HepG2 (cell line): ENCODE measurements at regions not wholly inside any gene's neighbourhood (a gene's known extent, or its start where the extent isn't known, plus 50 kb on each side); places are given as distances from the start of the nearest gene placed in this dataset.

Experiments used
- ATAC-seq: fragments of 200-7000 bp; cut with Tn5 transposase; 3 replicates; pipeline ENCODE4 v1.9.1; 2020; ENCODE audit warnings: mild to moderate bottlenecking, moderate library complexity
- BruUV-seq: library from RNA; stranded (reverse); fragments of 400-500 nt; replicated peaks from 2 replicates; lab custom pipeline; 2021; lab: Mats Ljungman, UMichigan
- CTCF ChIA-PET: fragments of 300-600 bp; formaldehyde crosslinking; extraction: SDS; loops from one replicate; lab custom pipeline; 2021; ENCODE audit warnings: low total read pairs, inconsistent platforms, low intra/inter-chr PET ratio; lab: Yijun Ruan, JAX
- POLR2A ChIA-PET: fragments of 350-600 bp; sonication (Branson Sonifier 250); formaldehyde crosslinking; loops from one replicate; lab custom pipeline; 2020; ENCODE audit warnings: antibody characterized with exemption, inconsistent platforms; lab: Yijun Ruan, JAX
- DNase-seq: peaks from one replicate; pipeline ENCODE4 v3.0.0-alpha.2; 2015; ENCODE audit warnings: low spot score
- FAIRE-seq: peaks from 3 replicates; lab custom pipeline; 2011; peaks lifted over from hg19 to GRCh38; lab: Jason Lieb, UNC
- H2AFZ ChIP-seq: one replicate; pipeline ENCODE4 v1.6.1; 2011; ENCODE audit warnings: low read length, inconsistent platforms
- H3K27ac ChIP-seq: fragments of 300-600 bp; 3 replicates; pipeline ENCODE4 v1.8.0; 2011; ENCODE audit warnings: mixed run types, mild to moderate bottlenecking, mixed read lengths, low read length, inconsistent platforms; ENCODE audit not compliant: insufficient read depth; ENCODE audit errors: extremely low read length
- H3K27me3 ChIP-seq, 2 experiments: fragments of 200-600 bp in 1 of 2; 2 replicates in 1 of 2; 3 replicates in 1 of 2; pipeline versions ENCODE4 v1.6.0 to v1.8.0; 2011; ENCODE audit warnings: low read length in 2 of 2, mild to moderate bottlenecking in 2 of 2, moderate library complexity in 2 of 2, inconsistent platforms in 1 of 2; ENCODE audit not compliant: insufficient read depth in 2 of 2, control insufficient read depth in 1 of 2
- H3K36me3 ChIP-seq, 2 experiments: fragments of 200-600 bp in 1 of 2; replicated peaks in 1 of 2; 2 replicates in 1 of 2; 3 replicates in 1 of 2; pipeline versions ENCODE4 v1.5.1 to v1.8.0; 2011; ENCODE audit warnings: low read length in 2 of 2, inconsistent platforms in 1 of 2; ENCODE audit not compliant: insufficient read depth in 2 of 2, control insufficient read depth in 1 of 2
- H3K4me1 ChIP-seq: 2 replicates; pipeline ENCODE4 v1.5.1; 2012; ENCODE audit warnings: low read length, inconsistent platforms; ENCODE audit not compliant: insufficient read depth
- H3K4me2 ChIP-seq: 2 replicates; pipeline ENCODE4 v1.6.0; 2011; ENCODE audit warnings: low read depth, low read length, inconsistent platforms
- H3K4me3 ChIP-seq, 3 experiments: fragments of 200-600 bp in 1 of 3; sonication (generic), shearing (Covaris generic) in 1 of 3; replicated peaks in 1 of 3; 2 replicates each; pipeline ENCODE4 v1.5.1; 2011 to 2016; ENCODE audit warnings: low read length in 3 of 3, inconsistent platforms in 2 of 3, low read depth in 2 of 3, mild to moderate bottlenecking in 2 of 3, control low read depth in 1 of 3, mixed read lengths in 1 of 3; ENCODE audit not compliant: insufficient read depth in 1 of 3
- H3K79me2 ChIP-seq: one replicate; pipeline ENCODE4 v1.6.1; 2011; ENCODE audit warnings: low read length, inconsistent platforms; ENCODE audit not compliant: insufficient read depth
- H3K9ac ChIP-seq: 2 replicates; pipeline ENCODE4 v1.6.0; 2011; ENCODE audit warnings: mild to moderate bottlenecking, low read depth, low read length, inconsistent platforms; ENCODE audit not compliant: insufficient read depth
- H3K9me3 ChIP-seq: 2 replicates; pipeline ENCODE4 v1.5.1; 2012; ENCODE audit warnings: mild to moderate bottlenecking, low read length
- H4K20me1 ChIP-seq: 2 replicates; pipeline ENCODE4 v1.6.0; 2011; ENCODE audit warnings: inconsistent platforms, mild to moderate bottlenecking, low read length, moderate library complexity; ENCODE audit not compliant: insufficient read depth
- PPARG ChIP-seq: conservative IDR thresholded peaks from 2 replicates; pipeline ENCODE4 v1.6.1; 2016; ENCODE audit warnings: missing biosample characterization, missing genetic modification reagents
- RFX3 ChIP-seq: IDR thresholded peaks from 2 replicates; pipeline ENCODE4 v1.6.1; 2016; ENCODE audit warnings: missing biosample characterization, missing genetic modification reagents
- SUZ12 ChIP-seq: fragments of 150-350 bp; IDR thresholded peaks from 2 replicates; pipeline ENCODE4 v1.6.1; 2014; ENCODE audit warnings: low read depth, low read length
- U2AF1 ChIP-seq: fragments of 200-400 bp; formaldehyde crosslinking; optimal IDR thresholded peaks from 2 replicates; pipeline ENCODE3; 2017; ENCODE audit warnings: mild to moderate bottlenecking, low read depth, low read length
- WIZ ChIP-seq: sonication (generic); formaldehyde crosslinking; IDR thresholded peaks from 2 replicates; pipeline ENCODE4 v1.5.1; 2020; ENCODE audit warnings: mild to moderate bottlenecking, missing genetic modification reagents
- ZNF430 ChIP-seq: sonication (generic); formaldehyde crosslinking; IDR thresholded peaks from 2 replicates; pipeline ENCODE4 v1.9.0; 2021; ENCODE audit warnings: mild to moderate bottlenecking, missing genetic modification reagents
- whole genome bisulfite sequencing: methylation state at CpG from one replicate; pipeline ENCODE4 v1.1.6; 2017; ENCODE audit warnings: low lambda C conversion rate; 5-methylcytosine and 5-hydroxymethylcytosine counted together
- in situ Hi-C: cut with HindIII; loops from 2 replicates; pipeline ENCODE4 v1.10.0; 2017; ENCODE audit warnings: low pct_unique_long_range_greater_than_20kb; ENCODE audit not compliant: extremely low pct_ligation_motif_present
- intact Hi-C: fragments of 100-400 bp; cut with micrococcal nuclease; formaldehyde crosslinking; loops from one replicate; pipeline ENCODE4 v1.10.0; 2022; ENCODE audit not compliant: unreplicated experiment
- TF ChIP-seq, protein P1 (sequence below): sonication (generic); formaldehyde crosslinking; IDR thresholded peaks from 2 replicates; pipeline ENCODE4 v1.5.0; 2020; ENCODE audit warnings: missing genetic modification reagents, mild to moderate bottlenecking, borderline replicate concordance
- TF ChIP-seq, protein P2 (sequence below): sonication (generic); formaldehyde crosslinking; IDR thresholded peaks from 2 replicates; pipeline ENCODE4 v1.4.0; 2020; ENCODE audit warnings: mild to moderate bottlenecking, missing genetic modification reagents
- TF ChIP-seq, protein P3 (sequence below): sonication (generic); formaldehyde crosslinking; IDR thresholded peaks from 2 replicates; pipeline ENCODE4 v1.4.0; 2020; ENCODE audit warnings: mild to moderate bottlenecking, missing genetic modification reagents
- TF ChIP-seq, protein P4 (sequence below): sonication (generic); formaldehyde crosslinking; IDR thresholded peaks from 2 replicates; pipeline ENCODE4 v1.4.0; 2020; ENCODE audit warnings: missing genetic modification reagents, borderline replicate concordance

DNA sequence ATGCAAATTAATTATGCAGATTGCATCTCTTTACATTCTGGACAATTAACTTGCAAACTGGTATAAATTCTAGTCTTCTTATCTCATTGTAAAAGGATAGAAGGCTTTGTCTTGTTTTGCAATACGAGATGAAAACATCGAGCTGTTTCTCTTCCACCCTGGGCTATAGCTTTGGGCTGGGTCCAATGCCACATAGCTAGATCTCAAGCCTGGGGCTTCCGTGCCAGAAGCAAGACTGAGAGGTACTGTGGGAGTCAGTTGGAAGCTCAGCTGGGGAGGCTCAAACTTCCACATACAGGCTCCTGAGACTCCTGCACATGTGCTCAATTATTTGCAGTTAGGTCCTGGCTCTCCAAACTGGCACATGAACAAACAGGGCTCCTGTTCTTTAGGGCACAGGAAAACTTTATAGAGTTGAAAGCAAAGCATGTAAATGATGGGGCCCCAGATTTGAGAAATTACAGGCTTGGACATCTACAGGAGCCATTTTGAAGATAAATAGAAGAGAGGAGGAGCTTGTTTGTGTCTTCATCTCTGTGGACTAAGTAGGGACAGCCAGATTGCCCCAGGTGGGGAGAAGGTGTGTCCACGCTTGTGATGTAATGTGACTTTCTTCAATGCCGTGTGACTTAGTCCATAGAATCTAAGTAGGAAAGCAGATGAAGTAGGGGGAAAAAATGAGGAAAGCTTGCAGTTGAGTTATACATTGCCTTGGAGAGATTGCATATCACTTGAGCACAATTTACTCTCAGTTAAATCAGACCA, 65.9 kb upstream of the SIPA1L2 start:
- Histone ChIP-seq H3K36me3 (no peaks in the 10 kb centered on the region), H3K4me3 (no peak overlapping the region), H3K27ac (no peak overlapping the region), H3K79me2 (no peaks in the 10 kb centered on the region), H4K20me1 (no peaks in the 10 kb centered on the region), H3K9ac (no peak overlapping the region), H2AFZ (no peak overlapping the region), H3K4me1 (no peaks in the 10 kb centered on the region), H3K27me3 (no peaks in the 10 kb centered on the region)
- POLR2A ChIA-PET = no interaction called here
- no peak for ATAC-seq
- intact Hi-C loops (no loop called here), in situ Hi-C loops (no loop called here)
- WGBS = 1% methylated on average over 5 of the region's 5 CpGs
- BruUV-seq = no TSS peak
- no peak for TF ChIP-seq WIZ
- TF ChIP-seq, protein P1, sequence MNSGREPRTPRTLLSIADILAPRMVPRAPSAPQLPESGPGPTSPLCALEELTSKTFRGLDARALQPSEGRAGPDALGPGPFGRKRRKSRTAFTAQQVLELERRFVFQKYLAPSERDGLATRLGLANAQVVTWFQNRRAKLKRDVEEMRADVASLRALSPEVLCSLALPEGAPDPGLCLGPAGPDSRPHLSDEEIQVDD (CRISPR knock-in tag) = no peak
- no peak for TF ChIP-seq ZNF430
- TF ChIP-seq, protein P2, sequence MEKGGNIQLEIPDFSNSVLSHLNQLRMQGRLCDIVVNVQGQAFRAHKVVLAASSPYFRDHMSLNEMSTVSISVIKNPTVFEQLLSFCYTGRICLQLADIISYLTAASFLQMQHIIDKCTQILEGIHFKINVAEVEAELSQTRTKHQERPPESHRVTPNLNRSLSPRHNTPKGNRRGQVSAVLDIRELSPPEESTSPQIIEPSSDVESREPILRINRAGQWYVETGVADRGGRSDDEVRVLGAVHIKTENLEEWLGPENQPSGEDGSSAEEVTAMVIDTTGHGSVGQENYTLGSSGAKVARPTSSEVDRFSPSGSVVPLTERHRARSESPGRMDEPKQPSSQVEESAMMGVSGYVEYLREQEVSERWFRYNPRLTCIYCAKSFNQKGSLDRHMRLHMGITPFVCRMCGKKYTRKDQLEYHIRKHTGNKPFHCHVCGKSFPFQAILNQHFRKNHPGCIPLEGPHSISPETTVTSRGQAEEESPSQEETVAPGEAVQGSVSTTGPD = no peak
- TF ChIP-seq, all 625 proteins: peak for 0
- no peak for FAIRE-seq
- CTCF ChIA-PET = no interaction called here
- Histone ChIP-seq H3K9me3 (no peaks in the 10 kb centered on the region), H3K4me2 (no peak overlapping the region)
- DNase-seq = no peak

DNA sequence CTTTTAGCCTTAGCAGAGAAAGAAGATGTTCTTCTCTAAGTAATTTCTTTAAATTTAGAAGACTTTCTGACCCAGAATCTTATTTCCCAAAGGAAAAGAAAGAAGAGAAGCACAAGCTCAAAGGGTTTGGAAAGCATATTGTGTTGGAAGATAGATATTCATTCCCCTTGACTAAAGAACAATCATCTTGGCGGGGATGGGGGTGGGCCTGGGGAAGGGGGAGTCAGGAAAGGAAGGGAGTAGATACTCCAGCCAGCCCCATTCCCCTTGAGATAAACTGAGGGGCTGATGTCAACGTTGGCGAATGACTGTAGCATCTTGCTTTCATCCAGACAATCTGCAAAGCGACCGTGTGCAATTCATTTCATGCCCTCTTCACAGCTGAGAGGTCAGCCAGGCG, 66.5 kb upstream of the SIPA1L2 start:
- Histone ChIP-seq H3K4me1 (no peaks in the 10 kb centered on the region), H3K4me3 (no peak overlapping the region), H3K36me3 (no peaks in the 10 kb centered on the region), H3K27ac (no peak overlapping the region), H3K79me2 (no peaks in the 10 kb centered on the region), H4K20me1 (no peaks in the 10 kb centered on the region), H3K27me3 (no peaks in the 10 kb centered on the region), H3K9ac (no peak overlapping the region), H3K9me3 (no peaks in the 10 kb centered on the region), H3K4me2 (no peak overlapping the region), H2AFZ (no peak overlapping the region)
- ATAC-seq (no peak), DNase-seq (no peak), FAIRE-seq (no peak)
- 45% methylated on average over 6 of the region's 6 CpGs for WGBS
- ChIA-PET CTCF (no interaction called here), POLR2A (no interaction called here)
- in situ Hi-C loops = no loop called here
- intact Hi-C loops = no loop called here
- BruUV-seq = no TSS peak
- TF ChIP-seq SUZ12 (no peak), PPARG (no peak), RFX3 (CRISPR knock-in tag) (no peak), U2AF1 (no peak)
- TF ChIP-seq, protein P3, sequence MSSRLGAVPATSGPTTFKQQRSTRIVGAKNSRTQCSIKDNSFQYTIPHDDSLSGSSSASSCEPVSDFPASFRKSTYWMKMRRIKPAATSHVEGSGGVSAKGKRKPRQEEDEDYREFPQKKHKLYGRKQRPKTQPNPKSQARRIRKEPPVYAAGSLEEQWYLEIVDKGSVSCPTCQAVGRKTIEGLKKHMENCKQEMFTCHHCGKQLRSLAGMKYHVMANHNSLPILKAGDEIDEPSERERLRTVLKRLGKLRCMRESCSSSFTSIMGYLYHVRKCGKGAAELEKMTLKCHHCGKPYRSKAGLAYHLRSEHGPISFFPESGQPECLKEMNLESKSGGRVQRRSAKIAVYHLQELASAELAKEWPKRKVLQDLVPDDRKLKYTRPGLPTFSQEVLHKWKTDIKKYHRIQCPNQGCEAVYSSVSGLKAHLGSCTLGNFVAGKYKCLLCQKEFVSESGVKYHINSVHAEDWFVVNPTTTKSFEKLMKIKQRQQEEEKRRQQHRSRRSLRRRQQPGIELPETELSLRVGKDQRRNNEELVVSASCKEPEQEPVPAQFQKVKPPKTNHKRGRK = no peak
- TF ChIP-seq, protein P4, sequence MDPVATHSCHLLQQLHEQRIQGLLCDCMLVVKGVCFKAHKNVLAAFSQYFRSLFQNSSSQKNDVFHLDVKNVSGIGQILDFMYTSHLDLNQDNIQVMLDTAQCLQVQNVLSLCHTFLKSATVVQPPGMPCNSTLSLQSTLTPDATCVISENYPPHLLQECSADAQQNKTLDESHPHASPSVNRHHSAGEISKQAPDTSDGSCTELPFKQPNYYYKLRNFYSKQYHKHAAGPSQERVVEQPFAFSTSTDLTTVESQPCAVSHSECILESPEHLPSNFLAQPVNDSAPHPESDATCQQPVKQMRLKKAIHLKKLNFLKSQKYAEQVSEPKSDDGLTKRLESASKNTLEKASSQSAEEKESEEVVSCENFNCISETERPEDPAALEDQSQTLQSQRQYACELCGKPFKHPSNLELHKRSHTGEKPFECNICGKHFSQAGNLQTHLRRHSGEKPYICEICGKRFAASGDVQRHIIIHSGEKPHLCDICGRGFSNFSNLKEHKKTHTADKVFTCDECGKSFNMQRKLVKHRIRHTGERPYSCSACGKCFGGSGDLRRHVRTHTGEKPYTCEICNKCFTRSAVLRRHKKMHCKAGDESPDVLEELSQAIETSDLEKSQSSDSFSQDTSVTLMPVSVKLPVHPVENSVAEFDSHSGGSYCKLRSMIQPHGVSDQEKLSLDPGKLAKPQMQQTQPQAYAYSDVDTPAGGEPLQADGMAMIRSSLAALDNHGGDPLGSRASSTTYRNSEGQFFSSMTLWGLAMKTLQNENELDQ (CRISPR knock-in tag) = no peak
